NT2/D1 (cell line): ENCODE measurements at regions not wholly inside any gene's neighbourhood (a gene's known extent, or its start where the extent isn't known, plus 50 kb on each side); places are given as distances from the start of the nearest gene placed in this dataset.

Experiments
- SUZ12 ChIP-seq: IDR thresholded peaks from 2 replicates; pipeline ENCODE4 v1.6.1; 2011; ENCODE audit not compliant: insufficient read length, insufficient read depth; ENCODE audit errors: extremely low read depth
- YY1 ChIP-seq: IDR thresholded peaks from 2 replicates; pipeline ENCODE4 v1.6.1; 2011; ENCODE audit not compliant: insufficient read length, insufficient read depth
- ZNF274 ChIP-seq: IDR thresholded peaks from 2 replicates; pipeline ENCODE4 v1.6.1; 2011; ENCODE audit warnings: mild to moderate bottlenecking, low read depth, low read length

DNA sequence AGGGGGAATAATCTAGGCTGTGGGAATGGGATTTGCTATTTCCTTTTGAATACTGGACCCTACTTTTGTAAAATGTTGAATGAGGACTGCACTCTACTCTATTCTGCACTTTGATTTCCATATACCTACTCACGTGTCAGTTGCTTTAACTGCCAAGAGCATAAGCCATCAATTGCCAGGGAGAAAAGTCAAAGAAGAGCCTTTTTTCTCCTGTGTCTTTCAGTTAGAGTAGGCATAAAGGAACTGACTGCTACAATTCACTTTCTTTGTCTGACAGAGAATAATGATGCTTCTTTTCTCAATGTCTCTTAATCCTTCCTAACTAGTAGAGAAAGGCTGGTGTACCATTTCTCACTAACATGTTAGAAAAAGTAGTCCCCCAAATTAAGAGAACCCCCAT is 231.6 kb downstream of the ELAVL2 start:
- TF ChIP-seq ZNF274 (no peak), SUZ12 (no peak), YY1 (no peak)
